ENCODE measurements at regions not wholly inside any gene's neighbourhood (a gene's known extent, or its start where the extent isn't known, plus 50 kb on each side); places are given as distances from the start of the nearest gene placed in this dataset.

GRCh38 chr18:78621141-78621755 lies 358.4 kb upstream of the SALL3 start:
- no peak overlapping the region for H2AFZ ChIP-seq
- no peaks in the 10 kb centered on the region for H3K27me3 ChIP-seq (replicated peaks; ENCODE audit: insufficient read depth)
- H3K27ac ChIP-seq: no peak overlapping the region
- TF ChIP-seq EZH2 (IDR thresholded peaks at IDR 0.05; ENCODE audit: insufficient read depth, poor library complexity, severe bottlenecking) (no peak), EZH2phosphoT487 (IDR thresholded peaks at IDR 0.05; ENCODE audit: insufficient read depth, low read depth) (no peak)
- H3K79me2 ChIP-seq (ENCODE audit: insufficient read depth): no peaks in the 10 kb centered on the region
- H3K36me3 ChIP-seq (ENCODE audit: low read depth): no peaks in the 10 kb centered on the region
- H4K20me1 ChIP-seq (ENCODE audit: insufficient read depth): no peaks in the 10 kb centered on the region
- no peak for DNase-seq
- H3K9me3 ChIP-seq (ENCODE audit: low read depth): no peaks in the 10 kb centered on the region
- no peak overlapping the region for H3K9ac ChIP-seq
- H3F3A ChIP-seq (ENCODE audit: insufficient read depth): no peaks in the 10 kb centered on the region
- no peak overlapping the region for H3K4me3 ChIP-seq
- no peaks in the 10 kb centered on the region for H3K9me2 ChIP-seq (ENCODE audit: insufficient read depth)
- H3K4me2 ChIP-seq (ENCODE audit: unreplicated experiment): no peak overlapping the region
- H3K4me1 ChIP-seq (ENCODE audit: insufficient read depth): no peaks in the 10 kb centered on the region
- in situ Hi-C loops (cut with MboI): no loop called here
- 48 to 52% methylated on average over 9 of the region's 9 CpGs for WGBS, 2 experiments (ENCODE audit: low coverage in 1 of 2, low lambda C conversion rate in 2 of 2, missing lambda C conversion rate in 2 of 2)

DNA sequence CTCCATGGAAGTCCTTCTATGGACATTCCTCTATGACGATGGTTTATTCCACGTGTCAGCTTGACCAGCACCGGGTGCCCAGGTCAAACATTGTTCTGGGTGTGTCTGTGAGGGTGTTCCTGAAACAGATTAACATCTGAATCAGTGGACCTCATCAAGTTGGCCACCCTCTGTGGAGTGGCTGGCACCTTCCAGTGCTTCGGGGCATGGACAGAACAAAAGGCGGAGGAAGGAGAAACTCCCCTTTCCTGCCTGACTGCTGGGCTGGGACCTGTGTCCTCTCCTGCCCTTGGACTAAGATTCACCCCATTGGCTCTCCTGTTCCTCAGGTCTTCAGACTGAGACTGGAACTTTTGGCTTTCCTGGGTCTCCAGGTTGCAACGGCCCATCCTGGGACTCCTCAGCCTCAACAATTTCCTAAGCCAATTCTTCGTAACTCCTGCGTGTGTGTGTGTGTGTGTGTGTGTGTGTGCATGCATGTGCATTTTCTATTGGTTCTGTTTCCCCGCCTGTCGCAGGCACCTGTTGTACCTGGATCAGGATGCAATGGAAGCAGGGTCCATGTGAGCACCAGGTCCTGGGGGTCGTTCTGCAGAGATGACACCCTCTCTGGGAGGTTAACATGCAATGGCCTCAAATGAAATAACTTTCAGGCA lies 357.2 kb upstream of the SALL3 start:
- in situ Hi-C loops (cut with MboI): no loop called here
- Histone ChIP-seq H2AFZ (no peak overlapping the region), H3K4me3 (no peak overlapping the region), H3K27ac (no peak overlapping the region), H3F3A (ENCODE audit: insufficient read depth) (no peaks in the 10 kb centered on the region), H3K4me1 (ENCODE audit: insufficient read depth) (no peaks in the 10 kb centered on the region), H3K9me3 (ENCODE audit: low read depth) (no peaks in the 10 kb centered on the region), H3K27me3 (replicated peaks; ENCODE audit: insufficient read depth) (no peaks in the 10 kb centered on the region), H3K9me2 (ENCODE audit: insufficient read depth) (no peaks in the 10 kb centered on the region), H3K36me3 (ENCODE audit: low read depth) (no peaks in the 10 kb centered on the region), H3K4me2 (ENCODE audit: unreplicated experiment) (no peak overlapping the region), H3K9ac (no peak overlapping the region), H3K79me2 (ENCODE audit: insufficient read depth) (no peaks in the 10 kb centered on the region), H4K20me1 (ENCODE audit: insufficient read depth) (no peaks in the 10 kb centered on the region)
- 34 to 38% methylated on average over 11 of the region's 11 CpGs for WGBS, 2 experiments (ENCODE audit: low coverage in 1 of 2, low lambda C conversion rate in 2 of 2, missing lambda C conversion rate in 2 of 2)
- DNase-seq: no peak
- no peak for TF ChIP-seq EZH2phosphoT487 (IDR thresholded peaks at IDR 0.05; ENCODE audit: insufficient read depth, low read depth)
- no peak for TF ChIP-seq EZH2 (IDR thresholded peaks at IDR 0.05; ENCODE audit: insufficient read depth, poor library complexity, severe bottlenecking)

- no peaks in the 10 kb centered on the region for H3K9me3 ChIP-seq (ENCODE audit: low read depth)
- in situ Hi-C loops (cut with MboI): no loop called here
- WGBS, 2 experiments (ENCODE audit: low coverage in 1 of 2, low lambda C conversion rate in 2 of 2, missing lambda C conversion rate in 2 of 2): 2 to 3% methylated on average over 16 of the region's 16 CpGs
Observed at GRCh38 chr18:78622907-78623541, 356.6 kb upstream of the SALL3 start.

DNA sequence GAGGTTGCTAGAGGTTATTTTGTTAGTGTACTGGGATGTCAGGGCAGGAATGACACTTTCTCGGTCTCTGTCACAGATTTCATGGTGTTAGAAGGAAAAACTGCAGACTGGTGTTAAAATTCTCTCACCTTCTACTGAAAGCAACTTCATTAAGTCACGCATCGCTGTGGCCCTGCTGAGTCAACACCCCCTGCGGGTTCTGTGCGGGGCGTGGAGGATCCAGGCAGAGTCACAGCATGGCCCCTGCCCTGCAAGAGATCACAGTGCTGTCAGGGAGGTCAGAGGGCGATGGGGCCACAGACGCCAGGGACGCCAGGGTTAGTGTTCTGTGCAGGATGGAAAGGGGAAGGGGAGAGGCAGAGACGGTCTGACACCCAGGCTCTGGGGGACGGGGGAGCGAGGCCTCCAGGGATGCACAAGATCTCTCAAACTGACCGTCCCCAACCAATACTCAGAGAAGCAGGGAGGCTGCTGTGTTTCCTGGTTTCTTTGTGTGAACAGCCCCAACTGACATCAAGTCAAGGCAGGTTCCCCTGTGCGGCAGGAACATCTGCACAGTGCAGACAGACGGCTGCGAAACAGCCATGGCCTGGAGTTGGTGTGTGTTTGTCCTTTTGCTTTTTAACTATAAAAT lies 354.9 kb upstream of the SALL3 start:
- no peaks in the 10 kb centered on the region for H3K9me3 ChIP-seq (ENCODE audit: low read depth)
- H3K27ac ChIP-seq: no peak overlapping the region
- no peaks in the 10 kb centered on the region for H3K36me3 ChIP-seq (ENCODE audit: low read depth)
- no peak overlapping the region for H3K9ac ChIP-seq
- no peaks in the 10 kb centered on the region for H3K4me1 ChIP-seq (ENCODE audit: insufficient read depth)
- TF ChIP-seq EZH2phosphoT487 (IDR thresholded peaks at IDR 0.05; ENCODE audit: insufficient read depth, low read depth) (no peak), EZH2 (IDR thresholded peaks at IDR 0.05; ENCODE audit: insufficient read depth, poor library complexity, severe bottlenecking) (no peak)
- in situ Hi-C loops (cut with MboI): no loop called here
- no peak overlapping the region for H3K4me2 ChIP-seq (ENCODE audit: unreplicated experiment)
- H3K4me3 ChIP-seq: no peak overlapping the region
- no peaks in the 10 kb centered on the region for H3F3A ChIP-seq (ENCODE audit: insufficient read depth)
- no peaks in the 10 kb centered on the region for H3K79me2 ChIP-seq (ENCODE audit: insufficient read depth)
- no peak overlapping the region for H2AFZ ChIP-seq
- WGBS, 2 experiments (ENCODE audit: low coverage in 1 of 2, low lambda C conversion rate in 2 of 2, missing lambda C conversion rate in 2 of 2): 45 to 46% methylated on average over 16 of the region's 16 CpGs
- H4K20me1 ChIP-seq (ENCODE audit: insufficient read depth): no peaks in the 10 kb centered on the region
- no peaks in the 10 kb centered on the region for H3K9me2 ChIP-seq (ENCODE audit: insufficient read depth)
- H3K27me3 ChIP-seq (replicated peaks; ENCODE audit: insufficient read depth): no peaks in the 10 kb centered on the region
- no peak for DNase-seq

More at GRCh38 chr18:78622907-78623541, 356.6 kb upstream of the SALL3 start:
- H3K27ac ChIP-seq: no peak overlapping the region
- no peaks in the 10 kb centered on the region for H3K9me2 ChIP-seq (ENCODE audit: insufficient read depth)
- no peaks in the 10 kb centered on the region for H3K79me2 ChIP-seq (ENCODE audit: insufficient read depth)
- no peaks in the 10 kb centered on the region for H4K20me1 ChIP-seq (ENCODE audit: insufficient read depth)
- no peak for DNase-seq
- no peak overlapping the region for H3K4me3 ChIP-seq
- H2AFZ ChIP-seq: no peak overlapping the region
- no peaks in the 10 kb centered on the region for H3F3A ChIP-seq (ENCODE audit: insufficient read depth)
- H3K36me3 ChIP-seq (ENCODE audit: low read depth): no peaks in the 10 kb centered on the region
- no peaks in the 10 kb centered on the region for H3K27me3 ChIP-seq (replicated peaks; ENCODE audit: insufficient read depth)
- H3K4me2 ChIP-seq (ENCODE audit: unreplicated experiment): no peak overlapping the region
- TF ChIP-seq EZH2 (IDR thresholded peaks at IDR 0.05; ENCODE audit: insufficient read depth, poor library complexity, severe bottlenecking): no peak
- no peak for TF ChIP-seq EZH2phosphoT487 (IDR thresholded peaks at IDR 0.05; ENCODE audit: insufficient read depth, low read depth)
- no peak overlapping the region for H3K9ac ChIP-seq
- no peaks in the 10 kb centered on the region for H3K4me1 ChIP-seq (ENCODE audit: insufficient read depth)
